Esophagus squamous epithelium (tissue), 4 donors: ENCODE measurements at regions not wholly inside any gene's neighbourhood (a gene's known extent, or its start where the extent isn't known, plus 50 kb on each side); places are given as distances from the start of the nearest gene placed in this dataset.
"Not testable (repeated sequence)": the region's sequence is repeated elsewhere in the genome, so short reads cannot be mapped to it uniquely, and the experiment has no call there.

Source experiments
- POLR2A ChIP-seq, 4 donors: fragments of 450-650 bp; IDR thresholded peaks; one replicate each; pipeline ENCODE4 v1.6.1; 2017; ENCODE audit warnings: antibody characterized with exemption in 4 of 4, mild to moderate bottlenecking in 4 of 4, moderate library complexity in 3 of 4
- TF ChIP-seq, protein P1 (sequence below), 6 experiments: fragments of 450-650 bp in 4 of 6; fragments of 200-600 bp in 2 of 6; sonication (generic) in 2 of 6; IDR thresholded peaks; one replicate each; pipeline ENCODE4 v1.5.1; 2016 to 2019; ENCODE audit warnings: antibody characterized with exemption in 6 of 6, mild to moderate bottlenecking in 4 of 6, moderate library complexity in 4 of 6

DNA sequence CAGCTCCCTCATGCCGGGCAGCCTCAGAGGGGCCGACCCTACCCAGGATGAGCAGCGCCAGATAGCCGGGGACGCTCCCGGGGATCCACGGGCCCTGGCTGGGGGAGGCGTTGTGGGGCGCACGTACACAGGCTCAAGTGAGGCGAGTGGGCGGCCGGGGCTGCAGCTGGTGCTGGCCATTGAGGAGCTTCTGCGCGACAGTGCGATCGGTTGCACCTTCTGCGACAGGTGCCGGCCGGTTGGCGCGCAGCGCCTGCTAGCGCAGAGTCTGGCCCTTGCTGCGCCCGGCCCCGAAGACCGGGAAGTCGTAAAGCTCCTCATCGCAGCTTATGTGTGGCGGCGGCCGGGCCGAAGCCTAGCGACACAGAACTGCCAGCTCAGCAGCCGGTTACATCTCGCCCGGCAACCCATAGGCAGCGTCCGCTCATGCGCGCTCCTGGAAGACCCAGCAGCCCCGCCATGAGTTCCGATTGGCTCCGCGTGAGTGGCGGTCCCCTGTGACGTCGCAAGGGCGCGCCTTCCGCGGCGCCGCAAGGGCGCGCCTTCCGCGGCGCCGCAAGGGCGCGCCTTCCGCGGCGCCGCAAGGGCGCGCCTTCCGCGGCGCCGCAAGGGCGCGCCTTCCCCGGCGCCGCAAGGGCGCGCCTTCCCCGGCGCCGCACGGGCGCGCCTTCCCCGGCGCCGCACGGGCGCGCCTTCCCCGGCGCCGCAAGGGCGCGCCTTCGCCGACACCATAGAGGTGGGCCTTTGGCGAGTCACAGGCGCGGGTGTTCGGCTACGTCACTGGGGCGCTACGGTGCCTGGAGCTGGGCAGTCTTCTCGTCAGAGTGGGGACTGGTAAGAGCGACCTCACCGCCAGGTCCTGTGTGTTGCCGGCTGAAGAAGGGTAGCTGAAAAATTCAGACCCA, 308.6 kb downstream of the ZNF37A start:
- TF ChIP-seq, protein P1, sequence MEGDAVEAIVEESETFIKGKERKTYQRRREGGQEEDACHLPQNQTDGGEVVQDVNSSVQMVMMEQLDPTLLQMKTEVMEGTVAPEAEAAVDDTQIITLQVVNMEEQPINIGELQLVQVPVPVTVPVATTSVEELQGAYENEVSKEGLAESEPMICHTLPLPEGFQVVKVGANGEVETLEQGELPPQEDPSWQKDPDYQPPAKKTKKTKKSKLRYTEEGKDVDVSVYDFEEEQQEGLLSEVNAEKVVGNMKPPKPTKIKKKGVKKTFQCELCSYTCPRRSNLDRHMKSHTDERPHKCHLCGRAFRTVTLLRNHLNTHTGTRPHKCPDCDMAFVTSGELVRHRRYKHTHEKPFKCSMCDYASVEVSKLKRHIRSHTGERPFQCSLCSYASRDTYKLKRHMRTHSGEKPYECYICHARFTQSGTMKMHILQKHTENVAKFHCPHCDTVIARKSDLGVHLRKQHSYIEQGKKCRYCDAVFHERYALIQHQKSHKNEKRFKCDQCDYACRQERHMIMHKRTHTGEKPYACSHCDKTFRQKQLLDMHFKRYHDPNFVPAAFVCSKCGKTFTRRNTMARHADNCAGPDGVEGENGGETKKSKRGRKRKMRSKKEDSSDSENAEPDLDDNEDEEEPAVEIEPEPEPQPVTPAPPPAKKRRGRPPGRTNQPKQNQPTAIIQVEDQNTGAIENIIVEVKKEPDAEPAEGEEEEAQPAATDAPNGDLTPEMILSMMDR (IDR thresholded peaks at IDR 0.05), result not testable (repeated sequence)
- peak in 3 of 4 donors; percentile 37 to 79 (median 40) for TF ChIP-seq POLR2A (IDR thresholded peaks at IDR 0.05)
